ENCODE measurements at regions not wholly inside any gene's neighbourhood (a gene's known extent, or its start where the extent isn't known, plus 50 kb on each side); places are given as distances from the start of the nearest gene placed in this dataset.

GRCh38 chr6:48423640-48424365 is 312.8 kb upstream of the PTCHD4 start:
- H3K27me3 ChIP-seq (replicated peaks; ENCODE audit: control insufficient read depth, insufficient read depth, low read length), result no peaks in the 10 kb centered on the region
- DNase-seq (ENCODE audit: extremely low read depth, insufficient read length), result no peak
- no peaks in the 10 kb centered on the region for H3K36me3 ChIP-seq (ENCODE audit: control insufficient read depth, insufficient read depth, low read length)
- H3K4me3 ChIP-seq (replicated peaks; ENCODE audit: low read depth, low read length), result no peak overlapping the region
- TF ChIP-seq CTCF (IDR thresholded peaks at IDR 0.05; ENCODE audit: insufficient read depth, low read length, poor library complexity, severe bottlenecking), result no peak

- TF ChIP-seq CTCF (IDR thresholded peaks at IDR 0.05; ENCODE audit: insufficient read depth, low read length, poor library complexity, severe bottlenecking), result no peak
- Histone ChIP-seq H3K27me3 (replicated peaks; ENCODE audit: control insufficient read depth, insufficient read depth, low read length) (no peaks in the 10 kb centered on the region), H3K36me3 (ENCODE audit: control insufficient read depth, insufficient read depth, low read length) (no peaks in the 10 kb centered on the region), H3K4me3 (replicated peaks; ENCODE audit: low read depth, low read length) (no peak overlapping the region)
- no peak for DNase-seq (ENCODE audit: extremely low read depth, insufficient read length)
These were observed 309.0 kb upstream of the PTCHD4 start for GRCh38 chr6:48419992-48420391.

- H3K4me3 ChIP-seq (replicated peaks; ENCODE audit: low read depth, low read length), result no peak overlapping the region
- H3K27me3 ChIP-seq (replicated peaks; ENCODE audit: control insufficient read depth, insufficient read depth, low read length), result no peaks in the 10 kb centered on the region
- H3K36me3 ChIP-seq (ENCODE audit: control insufficient read depth, insufficient read depth, low read length), result no peaks in the 10 kb centered on the region
- no peak for TF ChIP-seq CTCF (IDR thresholded peaks at IDR 0.05; ENCODE audit: insufficient read depth, low read length, poor library complexity, severe bottlenecking)
- no peak for DNase-seq (ENCODE audit: extremely low read depth, insufficient read length)
These were observed 306.9 kb upstream of the PTCHD4 start for GRCh38 chr6:48417927-48418326.

GRCh38 chr6:48412656-48413055 is 301.7 kb upstream of the PTCHD4 start:
- Histone ChIP-seq H3K4me3 (replicated peaks; ENCODE audit: low read depth, low read length) (no peak overlapping the region), H3K36me3 (ENCODE audit: control insufficient read depth, insufficient read depth, low read length) (no peaks in the 10 kb centered on the region), H3K27me3 (replicated peaks; ENCODE audit: control insufficient read depth, insufficient read depth, low read length) (no peaks in the 10 kb centered on the region)
- no peak for TF ChIP-seq CTCF (IDR thresholded peaks at IDR 0.05; ENCODE audit: insufficient read depth, low read length, poor library complexity, severe bottlenecking)
- DNase-seq (ENCODE audit: extremely low read depth, insufficient read length), result no peak

- Histone ChIP-seq H3K36me3 (ENCODE audit: control insufficient read depth, insufficient read depth, low read length) (no peaks in the 10 kb centered on the region), H3K4me3 (replicated peaks; ENCODE audit: low read depth, low read length) (no peak overlapping the region), H3K27me3 (replicated peaks; ENCODE audit: control insufficient read depth, insufficient read depth, low read length) (no peaks in the 10 kb centered on the region)
- no peak for DNase-seq (ENCODE audit: extremely low read depth, insufficient read length)
- TF ChIP-seq CTCF (IDR thresholded peaks at IDR 0.05; ENCODE audit: insufficient read depth, low read length, poor library complexity, severe bottlenecking), result no peak
These were observed 293.9 kb upstream of the PTCHD4 start for GRCh38 chr6:48404927-48405326.

GRCh38 chr6:48403587-48403986 is 292.6 kb upstream of the PTCHD4 start:
- Histone ChIP-seq H3K36me3 (ENCODE audit: control insufficient read depth, insufficient read depth, low read length) (no peaks in the 10 kb centered on the region), H3K27me3 (replicated peaks; ENCODE audit: control insufficient read depth, insufficient read depth, low read length) (no peaks in the 10 kb centered on the region), H3K4me3 (replicated peaks; ENCODE audit: low read depth, low read length) (no peak overlapping the region)
- DNase-seq (ENCODE audit: extremely low read depth, insufficient read length), result no peak
- no peak for TF ChIP-seq CTCF (IDR thresholded peaks at IDR 0.05; ENCODE audit: insufficient read depth, low read length, poor library complexity, severe bottlenecking)
